ENCODE measurements at regions not wholly inside any gene's neighbourhood (a gene's known extent, or its start where the extent isn't known, plus 50 kb on each side); places are given as distances from the start of the nearest gene placed in this dataset.

GRCh38 chr3:153060346-153060745 is 101.7 kb upstream of the RAP2B start:
- Mint-ChIP-seq H3K4me3 (no peak overlapping the region), H3K27me3 (ENCODE audit: insufficient read depth, low read depth, poor library complexity) (peaks cover 2% of the 10 kb centered on the region), H3K36me3 (ENCODE audit: low read depth) (no peaks in the 10 kb centered on the region), H3K9me3 (peaks cover 2% of the 10 kb centered on the region; the same call in 2 of the 3 replicates), H3K27ac (no peak overlapping the region), H3K4me1 (no peaks in the 10 kb centered on the region)
- Histone ChIP-seq H2AFZ (no peak overlapping the region), H3K4me1 (ENCODE audit: insufficient read depth) (no peaks in the 10 kb centered on the region), H3K4me2 (no peak overlapping the region), H3F3A (replicated peaks; ENCODE audit: low read depth) (no peaks in the 10 kb centered on the region), H4K20me1 (replicated peaks; ENCODE audit: insufficient read depth) (no peaks in the 10 kb centered on the region), H3K27me3 (ENCODE audit: insufficient read depth) (no peaks in the 10 kb centered on the region), H3K4me3 (no peak overlapping the region), H3K79me2 (replicated peaks; ENCODE audit: insufficient read depth) (no peaks in the 10 kb centered on the region), H3K9me2 (ENCODE audit: insufficient read depth) (peaks cover 2% of the 10 kb centered on the region; the same call in 1 of the 2 replicates), H3K36me3 (ENCODE audit: insufficient read depth) (no peaks in the 10 kb centered on the region), H3K27ac (ENCODE audit: low read depth) (no peak overlapping the region)
- no peak for DNase-seq (ENCODE audit: low spot score)
- ATAC-seq, result no peak
- TF ChIP-seq EZH2 (IDR thresholded peaks at IDR 0.05; ENCODE audit: low read depth, unreplicated experiment), result no peak

GRCh38 chr3:153061938-153062528 is 100.0 kb upstream of the RAP2B start:
- DNase-seq (ENCODE audit: low spot score), result no peak
- H3K36me3 ChIP-seq (ENCODE audit: insufficient read depth), result no peaks in the 10 kb centered on the region
- H2AFZ ChIP-seq, result no peak overlapping the region
- no peak overlapping the region for H3K4me3 Mint-ChIP-seq
- H3K4me2 ChIP-seq, result no peak overlapping the region
- H3K27me3 ChIP-seq (ENCODE audit: insufficient read depth), result no peaks in the 10 kb centered on the region
- no peak overlapping the region for H3K4me3 ChIP-seq
- no peak for ATAC-seq
- H3K36me3 Mint-ChIP-seq (ENCODE audit: low read depth), result no peaks in the 10 kb centered on the region
- TF ChIP-seq ZNF331 (CRISPR knock-in tag; IDR thresholded peaks at IDR 0.05; ENCODE audit: low read depth) (no peak), ETS1 (IDR thresholded peaks at IDR 0.05) (no peak), STAT1 (IDR thresholded peaks at IDR 0.05; ENCODE audit: unreplicated experiment) (no peak), CREB1 (CRISPR knock-in tag; IDR thresholded peaks at IDR 0.05; ENCODE audit: low read depth) (no peak), CTCF (conservative IDR thresholded peaks at IDR 0.05; ENCODE audit: low read depth in 2 of 2) (no peak), JUNB (IDR thresholded peaks at IDR 0.05; ENCODE audit: unreplicated experiment) (no peak), REST (IDR thresholded peaks at IDR 0.05; ENCODE audit: unreplicated experiment) (no peak), EZH2 (IDR thresholded peaks at IDR 0.05; ENCODE audit: low read depth, unreplicated experiment) (no peak), NANOG (IDR thresholded peaks at IDR 0.05; ENCODE audit: borderline replicate concordance) (no peak), ZNF114 (CRISPR knock-in tag; IDR thresholded peaks at IDR 0.05) (no peak)
- H3K27ac Mint-ChIP-seq, result no peak overlapping the region
- no peaks in the 10 kb centered on the region for H3F3A ChIP-seq (replicated peaks; ENCODE audit: low read depth)
- H3K4me1 Mint-ChIP-seq, result no peaks in the 10 kb centered on the region
- H3K79me2 ChIP-seq (replicated peaks; ENCODE audit: insufficient read depth), result no peaks in the 10 kb centered on the region
- no peaks in the 10 kb centered on the region for H3K4me1 ChIP-seq (ENCODE audit: insufficient read depth)
- peaks cover 2% of the 10 kb centered on the region for H3K27me3 Mint-ChIP-seq (ENCODE audit: insufficient read depth, low read depth, poor library complexity)
- no peaks in the 10 kb centered on the region for H4K20me1 ChIP-seq (replicated peaks; ENCODE audit: insufficient read depth)
- no peaks in the 10 kb centered on the region for H3K9me2 ChIP-seq (ENCODE audit: insufficient read depth)
- H3K9me3 Mint-ChIP-seq, result no peaks in the 10 kb centered on the region
- H3K27ac ChIP-seq (ENCODE audit: low read depth), result no peak overlapping the region

Data from GM23338 (cell line).